ENCODE measurements at regions not wholly inside any gene's neighbourhood (a gene's known extent, or its start where the extent isn't known, plus 50 kb on each side); places are given as distances from the start of the nearest gene placed in this dataset.

DNA sequence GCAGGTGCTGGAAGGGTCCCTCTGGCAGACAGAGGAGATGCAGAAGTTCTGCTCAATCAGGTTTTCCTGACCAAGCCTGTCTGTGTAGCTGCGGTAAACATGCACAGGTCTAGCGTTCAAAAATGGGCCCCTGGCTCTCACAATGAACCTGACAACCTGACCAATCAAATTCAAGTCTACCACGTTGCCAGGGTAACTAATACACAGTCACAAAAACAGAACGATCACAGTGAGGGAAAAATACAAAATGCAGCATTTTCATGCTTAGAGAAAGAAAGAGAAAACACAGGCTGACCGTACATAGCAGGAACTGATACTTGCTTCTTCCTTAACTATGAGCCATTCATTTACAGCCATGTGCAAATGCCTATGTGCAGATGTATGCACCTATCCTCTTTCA is 353.1 kb upstream of the TSHZ2 start:
- TF ChIP-seq, protein P1, sequence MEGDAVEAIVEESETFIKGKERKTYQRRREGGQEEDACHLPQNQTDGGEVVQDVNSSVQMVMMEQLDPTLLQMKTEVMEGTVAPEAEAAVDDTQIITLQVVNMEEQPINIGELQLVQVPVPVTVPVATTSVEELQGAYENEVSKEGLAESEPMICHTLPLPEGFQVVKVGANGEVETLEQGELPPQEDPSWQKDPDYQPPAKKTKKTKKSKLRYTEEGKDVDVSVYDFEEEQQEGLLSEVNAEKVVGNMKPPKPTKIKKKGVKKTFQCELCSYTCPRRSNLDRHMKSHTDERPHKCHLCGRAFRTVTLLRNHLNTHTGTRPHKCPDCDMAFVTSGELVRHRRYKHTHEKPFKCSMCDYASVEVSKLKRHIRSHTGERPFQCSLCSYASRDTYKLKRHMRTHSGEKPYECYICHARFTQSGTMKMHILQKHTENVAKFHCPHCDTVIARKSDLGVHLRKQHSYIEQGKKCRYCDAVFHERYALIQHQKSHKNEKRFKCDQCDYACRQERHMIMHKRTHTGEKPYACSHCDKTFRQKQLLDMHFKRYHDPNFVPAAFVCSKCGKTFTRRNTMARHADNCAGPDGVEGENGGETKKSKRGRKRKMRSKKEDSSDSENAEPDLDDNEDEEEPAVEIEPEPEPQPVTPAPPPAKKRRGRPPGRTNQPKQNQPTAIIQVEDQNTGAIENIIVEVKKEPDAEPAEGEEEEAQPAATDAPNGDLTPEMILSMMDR (IDR thresholded peaks at IDR 0.05): no peak
- TF ChIP-seq EZH2phosphoT487 (IDR thresholded peaks at IDR 0.05) (no peak), EZH2 (IDR thresholded peaks at IDR 0.05) (no peak)
